ENCODE measurements at regions not wholly inside any gene's neighbourhood (a gene's known extent, or its start where the extent isn't known, plus 50 kb on each side); places are given as distances from the start of the nearest gene placed in this dataset.

DNA sequence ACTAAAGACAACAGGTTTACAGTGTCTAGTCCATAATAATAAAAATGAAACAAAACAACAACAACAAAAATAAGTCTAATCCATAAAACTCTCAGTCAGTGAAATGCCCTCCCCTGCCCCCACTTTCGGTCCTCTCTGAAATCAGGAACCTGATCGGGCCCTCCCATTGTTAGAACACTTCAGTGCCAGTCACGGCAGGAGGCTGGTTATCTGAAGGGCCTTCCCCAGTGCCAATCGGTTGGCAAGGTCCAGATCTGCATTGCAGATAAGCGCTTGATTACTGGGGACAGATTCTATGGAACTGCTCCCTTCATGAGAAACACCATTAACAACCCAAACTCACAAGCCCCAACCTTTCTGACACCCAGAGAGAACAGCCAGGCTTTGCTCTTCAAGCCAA, 72.2 kb upstream of the EEPD1 start:
- TF ChIP-seq, protein P1, sequence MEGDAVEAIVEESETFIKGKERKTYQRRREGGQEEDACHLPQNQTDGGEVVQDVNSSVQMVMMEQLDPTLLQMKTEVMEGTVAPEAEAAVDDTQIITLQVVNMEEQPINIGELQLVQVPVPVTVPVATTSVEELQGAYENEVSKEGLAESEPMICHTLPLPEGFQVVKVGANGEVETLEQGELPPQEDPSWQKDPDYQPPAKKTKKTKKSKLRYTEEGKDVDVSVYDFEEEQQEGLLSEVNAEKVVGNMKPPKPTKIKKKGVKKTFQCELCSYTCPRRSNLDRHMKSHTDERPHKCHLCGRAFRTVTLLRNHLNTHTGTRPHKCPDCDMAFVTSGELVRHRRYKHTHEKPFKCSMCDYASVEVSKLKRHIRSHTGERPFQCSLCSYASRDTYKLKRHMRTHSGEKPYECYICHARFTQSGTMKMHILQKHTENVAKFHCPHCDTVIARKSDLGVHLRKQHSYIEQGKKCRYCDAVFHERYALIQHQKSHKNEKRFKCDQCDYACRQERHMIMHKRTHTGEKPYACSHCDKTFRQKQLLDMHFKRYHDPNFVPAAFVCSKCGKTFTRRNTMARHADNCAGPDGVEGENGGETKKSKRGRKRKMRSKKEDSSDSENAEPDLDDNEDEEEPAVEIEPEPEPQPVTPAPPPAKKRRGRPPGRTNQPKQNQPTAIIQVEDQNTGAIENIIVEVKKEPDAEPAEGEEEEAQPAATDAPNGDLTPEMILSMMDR (IDR thresholded peaks at IDR 0.05) = no peak
- no peak for DNase-seq (ENCODE audit: low spot score)
- no peak overlapping the region for H3K27ac Mint-ChIP-seq (ENCODE audit: unreplicated experiment)
- H3K9me3 Mint-ChIP-seq (ENCODE audit: low read depth) = no peaks in the 10 kb centered on the region
- H3K4me3 Mint-ChIP-seq (ENCODE audit: unreplicated experiment) = no peak overlapping the region
- peaks cover 3% of the 10 kb centered on the region for H3K4me1 Mint-ChIP-seq (ENCODE audit: low read depth)
- no peaks in the 10 kb centered on the region for H3K27me3 Mint-ChIP-seq (ENCODE audit: low read depth)
- H3K36me3 Mint-ChIP-seq (ENCODE audit: low read depth) = no peaks in the 10 kb centered on the region

GRCh38 chr7:36082216-36082615, 70.8 kb upstream of the EEPD1 start:
- Mint-ChIP-seq H3K36me3 (ENCODE audit: low read depth) (no peaks in the 10 kb centered on the region), H3K4me3 (ENCODE audit: unreplicated experiment) (no peak overlapping the region), H3K27ac (ENCODE audit: unreplicated experiment) (no peak overlapping the region), H3K4me1 (ENCODE audit: low read depth) (peaks cover 3% of the 10 kb centered on the region), H3K27me3 (ENCODE audit: low read depth) (no peaks in the 10 kb centered on the region), H3K9me3 (ENCODE audit: low read depth) (no peaks in the 10 kb centered on the region)
- TF ChIP-seq, protein P1 (IDR thresholded peaks at IDR 0.05) = no peak
- DNase-seq (ENCODE audit: low spot score) = no peak

- no peaks in the 10 kb centered on the region for H3K27me3 Mint-ChIP-seq (ENCODE audit: low read depth)
- H3K9me3 Mint-ChIP-seq (ENCODE audit: low read depth) = peaks cover 3% of the 10 kb centered on the region
- no peak overlapping the region for H3K27ac Mint-ChIP-seq (ENCODE audit: unreplicated experiment)
- TF ChIP-seq, protein P1 (IDR thresholded peaks at IDR 0.05) = peak; percentile 40
- peaks cover 2% of the 10 kb centered on the region for H3K36me3 Mint-ChIP-seq (ENCODE audit: low read depth)
- H3K4me1 Mint-ChIP-seq (ENCODE audit: low read depth) = peaks cover 3% of the 10 kb centered on the region
- H3K4me3 Mint-ChIP-seq (ENCODE audit: unreplicated experiment) = no peak overlapping the region
- no peak for DNase-seq (ENCODE audit: low spot score)
These were observed 70.1 kb upstream of the EEPD1 start for GRCh38 chr7:36082910-36083309.

- Mint-ChIP-seq H3K4me3 (ENCODE audit: unreplicated experiment) (no peak overlapping the region), H3K4me1 (ENCODE audit: low read depth) (peaks cover 3% of the 10 kb centered on the region), H3K36me3 (ENCODE audit: low read depth) (peaks cover 2% of the 10 kb centered on the region), H3K27ac (ENCODE audit: unreplicated experiment) (no peak overlapping the region), H3K9me3 (ENCODE audit: low read depth) (peaks cover 3% of the 10 kb centered on the region), H3K27me3 (ENCODE audit: low read depth) (no peaks in the 10 kb centered on the region)
- no peak for DNase-seq (ENCODE audit: low spot score)
- TF ChIP-seq, protein P1 (IDR thresholded peaks at IDR 0.05) = no peak
These were observed 69.3 kb upstream of the EEPD1 start for GRCh38 chr7:36083626-36084380.

GRCh38 chr7:36084485-36085091, 68.5 kb upstream of the EEPD1 start:
- TF ChIP-seq, protein P1 (IDR thresholded peaks at IDR 0.05) = peak; percentile 66
- H3K36me3 Mint-ChIP-seq (ENCODE audit: low read depth) = peaks cover 2% of the 10 kb centered on the region
- H3K4me1 Mint-ChIP-seq (ENCODE audit: low read depth) = peaks cover 3% of the 10 kb centered on the region
- no peaks in the 10 kb centered on the region for H3K27me3 Mint-ChIP-seq (ENCODE audit: low read depth)
- H3K27ac Mint-ChIP-seq (ENCODE audit: unreplicated experiment) = no peak overlapping the region
- no peak overlapping the region for H3K4me3 Mint-ChIP-seq (ENCODE audit: unreplicated experiment)
- H3K9me3 Mint-ChIP-seq (ENCODE audit: low read depth) = peaks cover 3% of the 10 kb centered on the region
- no peak for DNase-seq (ENCODE audit: low spot score)

Measured in chondrocyte (in vitro differentiated cells).